HCT116 (cell line): ENCODE measurements at regions not wholly inside any gene's neighbourhood (a gene's known extent, or its start where the extent isn't known, plus 50 kb on each side); places are given as distances from the start of the nearest gene placed in this dataset.

Experiments used
- ATAC-seq: fragments of 200-7000 bp; cut with Tn5 transposase; 2 replicates; pipeline ENCODE4 v1.9.1; 2020; ENCODE audit warnings: mild to moderate bottlenecking, moderate library complexity
- BruUV-seq: library from RNA; stranded (reverse); fragments of 400-500 nt; replicated peaks from 2 replicates; lab custom pipeline; 2021; lab: Mats Ljungman, UMichigan
- CTCF ChIA-PET: fragments of 300-600 bp; sonication (Branson Sonifier 250); formaldehyde crosslinking; loops from one replicate; lab custom pipeline; 2021; ENCODE audit warnings: antibody characterized with exemption; lab: Charles Lee
- POLR2A ChIA-PET: fragments of 300-600, 350-600 bp; sonication (Branson Sonifier 250); formaldehyde crosslinking; loops from one replicate; lab custom pipeline; 2021; ENCODE audit warnings: antibody characterized with exemption; lab: Charles Lee
- RAD21 ChIA-PET, 2 experiments: fragments of 300-600 bp; sonication (Branson Sonifier 250); formaldehyde crosslinking; loops; one replicate each; lab custom pipeline; 2023; ENCODE audit warnings: low total read pairs in 2 of 2; ENCODE audit not compliant: uncharacterized antibody in 2 of 2, unreplicated experiment in 2 of 2, low non-redundant PET in 1 of 2; lab: Charles Lee
- DNase-seq: peaks from one replicate; pipeline ENCODE4 v3.0.0-alpha.2; 2010; ENCODE audit warnings: low read depth, low spot score
- H2AFZ ChIP-seq: fragments of 200-600 bp; shearing (Covaris generic), sonication (generic); 2 replicates; pipeline ENCODE4 v1.6.1; 2017; ENCODE audit warnings: low read depth, mixed run types, mixed read lengths, antibody characterized with exemption, low read length; ENCODE audit not compliant: poor library complexity, severe bottlenecking
- H3K27ac ChIP-seq: 2 replicates; pipeline ENCODE4 v1.5.1; 2012; ENCODE audit warnings: low read depth, low read length
- H3K27me3 ChIP-seq: fragments of 200-600 bp; sonication (generic); 2 replicates; pipeline ENCODE4 v1.6.1; 2016; ENCODE audit warnings: mixed run types, low read length, mixed read lengths; ENCODE audit not compliant: insufficient read depth
- H3K36me3 ChIP-seq, 2 experiments: fragments of 200-500 bp in 1 of 2; fragments of 200-600 bp in 1 of 2; sonication (Bioruptor generic) in 1 of 2; sonication (generic) in 1 of 2; 2 replicates each; pipeline versions ENCODE4 v1.5.1 to v1.6.1; 2014 to 2016; ENCODE audit warnings: low read length in 2 of 2, inconsistent platforms in 1 of 2, mixed read lengths in 1 of 2, mixed run types in 1 of 2; ENCODE audit not compliant: insufficient read depth in 2 of 2, control insufficient read depth in 1 of 2
- H3K4me1 ChIP-seq, 2 experiments: fragments of 200-600 bp in 1 of 2; sonication (generic) in 1 of 2; 2 replicates each; pipeline versions ENCODE4 v1.5.1 to v1.6.1; 2012 to 2017; ENCODE audit warnings: low read length in 2 of 2, inconsistent platforms in 1 of 2, mild to moderate bottlenecking in 1 of 2, mixed read lengths in 1 of 2, mixed run types in 1 of 2, moderate library complexity in 1 of 2; ENCODE audit not compliant: insufficient read depth in 2 of 2, control insufficient read depth in 1 of 2
- H3K4me2 ChIP-seq: fragments of 200-600 bp; sonication (generic); 2 replicates; pipeline ENCODE4 v1.6.1; 2017; ENCODE audit warnings: mixed run types, low read length, mixed read lengths
- H3K4me3 ChIP-seq, 2 experiments: fragments of 200-600 bp in 1 of 2; sonication (generic) in 1 of 2; replicated peaks in 1 of 2; 2 replicates each; pipeline ENCODE4 v1.5.1; 2011 to 2016; ENCODE audit warnings: low read length in 2 of 2, control low read depth in 1 of 2, low read depth in 1 of 2, mild to moderate bottlenecking in 1 of 2, mixed read lengths in 1 of 2, mixed run types in 1 of 2
- H3K79me2 ChIP-seq: fragments of 200-600 bp; sonication (generic); 2 replicates; pipeline ENCODE4 v1.6.1; 2017; ENCODE audit warnings: mild to moderate bottlenecking, mixed run types, low read length, moderate library complexity, mixed read lengths; ENCODE audit not compliant: insufficient read depth
- H3K9ac ChIP-seq: fragments of 200-600 bp; sonication (generic); 2 replicates; pipeline ENCODE4 v1.6.1; 2016; ENCODE audit warnings: low read length, mixed read lengths
- H3K9me2 ChIP-seq: fragments of 200-600 bp; sonication (generic), shearing (Covaris generic); 2 replicates; pipeline ENCODE4 v1.6.1; 2017; ENCODE audit warnings: mixed run types, mild to moderate bottlenecking, moderate library complexity; ENCODE audit not compliant: insufficient read depth
- H3K9me3 ChIP-seq, 2 experiments: fragments of 200-500 bp in 1 of 2; fragments of 200-600 bp in 1 of 2; sonication (Bioruptor generic) in 1 of 2; sonication (generic) in 1 of 2; 2 replicates each; pipeline ENCODE4 v1.6.1; 2014 to 2017; ENCODE audit warnings: low read length in 2 of 2, mixed read lengths in 2 of 2, inconsistent platforms in 1 of 2, low read depth in 1 of 2, mild to moderate bottlenecking in 1 of 2, mixed run types in 1 of 2, moderate library complexity in 1 of 2; ENCODE audit not compliant: control insufficient read depth in 1 of 2, insufficient read depth in 1 of 2
- H4K20me1 ChIP-seq: fragments of 200-600 bp; sonication (generic), shearing (Covaris generic); 2 replicates; pipeline ENCODE4 v1.6.1; 2017; ENCODE audit warnings: mixed run types, mild to moderate bottlenecking, moderate library complexity; ENCODE audit not compliant: insufficient read depth
- CEBPB ChIP-seq: IDR thresholded peaks from 2 replicates; pipeline ENCODE4 v1.6.1; 2012; ENCODE audit warnings: low read depth
- EZH2phosphoT487 ChIP-seq: fragments of 200-600 bp; IDR thresholded peaks from 2 replicates; pipeline ENCODE4 v1.6.1; 2018; ENCODE audit warnings: antibody characterized with exemption, borderline replicate concordance
- FOSL1 ChIP-seq: IDR thresholded peaks from 2 replicates; pipeline ENCODE4 v1.6.1; 2012; ENCODE audit warnings: low read depth
- JUND ChIP-seq: IDR thresholded peaks from 2 replicates; pipeline ENCODE4 v1.6.1; 2012
- MAX ChIP-seq: IDR thresholded peaks from 2 replicates; pipeline ENCODE4 v1.6.1; 2012
- POLR2A ChIP-seq: IDR thresholded peaks from 2 replicates; pipeline ENCODE4 v1.7.0; 2011; ENCODE audit warnings: borderline replicate concordance; ENCODE audit not compliant: insufficient read depth, insufficient read length; ENCODE audit errors: extremely low read depth
- POLR2AphosphoS5 ChIP-seq: IDR thresholded peaks from 2 replicates; pipeline ENCODE4 v1.6.1; 2011; ENCODE audit warnings: mild to moderate bottlenecking, low read depth, low read length, moderate library complexity
- SP1 ChIP-seq: IDR thresholded peaks from 2 replicates; pipeline ENCODE4 v1.6.1; 2012; ENCODE audit warnings: low read depth
- SRF ChIP-seq: IDR thresholded peaks from 2 replicates; pipeline ENCODE4 v1.6.1; 2012; ENCODE audit warnings: low read depth
- YY1 ChIP-seq: IDR thresholded peaks from 2 replicates; pipeline ENCODE4 v1.6.1; 2011; ENCODE audit warnings: low read length, low read depth, moderate library complexity, mild to moderate bottlenecking; ENCODE audit not compliant: insufficient replicate concordance; ENCODE audit errors: extremely low read depth
- ZBTB33 ChIP-seq: IDR thresholded peaks from 2 replicates; pipeline ENCODE4 v1.6.1; 2011; ENCODE audit warnings: mild to moderate bottlenecking, low read length, moderate library complexity; ENCODE audit not compliant: insufficient replicate concordance; ENCODE audit errors: extremely low read depth
- ZFX ChIP-seq: fragments of 450-650 bp; IDR thresholded peaks from 2 replicates; pipeline ENCODE4 v1.6.1; 2017
- ZNF274 ChIP-seq: fragments of 200-500 bp; sonication (Bioruptor generic); IDR thresholded peaks from 2 replicates; pipeline ENCODE4 v1.6.1; 2014; ENCODE audit warnings: mild to moderate bottlenecking, low read depth, low read length, inconsistent platforms
- intact Hi-C: fragments of 100-400 bp; cut with micrococcal nuclease; formaldehyde crosslinking; loops from 2 replicates; pipeline ENCODE4 v1.10.0; 2022

GRCh38 chr3:72614394-72615074 lies 233.7 kb downstream of the SHQ1 start:
- intact Hi-C loops = no loop called here
- no peaks in the 10 kb centered on the region for H4K20me1 ChIP-seq
- no peak for TF ChIP-seq JUND
- no peak for TF ChIP-seq POLR2A
- no peak for TF ChIP-seq ZFX
- no peak for TF ChIP-seq CEBPB
- no peak for TF ChIP-seq POLR2AphosphoS5
- TF ChIP-seq ZBTB33 = no peak
- no peak for TF ChIP-seq SP1
- TF ChIP-seq FOSL1 = no peak
- no peak for TF ChIP-seq ZNF274
- no peak for TF ChIP-seq SRF
- TF ChIP-seq YY1 = no peak
- TF ChIP-seq MAX = no peak
- TF ChIP-seq EZH2phosphoT487 = no peak
- H3K9me3 ChIP-seq = no peaks in the 10 kb centered on the region
- H3K9me2 ChIP-seq = no peaks in the 10 kb centered on the region
- ChIA-PET RAD21 (no interaction called here), CTCF (no interaction called here), POLR2A (no interaction called here)
- H3K4me2 ChIP-seq = no peak overlapping the region
- H3K9ac ChIP-seq = no peak overlapping the region
- DNase-seq (no peak), ATAC-seq (no peak)
- H3K4me1 ChIP-seq = no peaks in the 10 kb centered on the region
- no peak overlapping the region for H3K27ac ChIP-seq
- no peak overlapping the region for H3K4me3 ChIP-seq
- H3K79me2 ChIP-seq = no peaks in the 10 kb centered on the region
- no TSS peak for BruUV-seq
- no peak overlapping the region for H2AFZ ChIP-seq
- H3K36me3 ChIP-seq = no peaks in the 10 kb centered on the region
- H3K27me3 ChIP-seq = no peaks in the 10 kb centered on the region
